HL-60 (cell line): ENCODE measurements at regions not wholly inside any gene's neighbourhood (a gene's known extent, or its start where the extent isn't known, plus 50 kb on each side); places are given as distances from the start of the nearest gene placed in this dataset.

Source experiments
- DNase-seq, 2 experiments: peaks; one replicate each; pipeline ENCODE4 v3.0.0-alpha.2; 2010 to 2020; ENCODE audit warnings: low read depth in 1 of 2, low spot score in 1 of 2
- H3K27ac ChIP-seq: fragments of 250-450 bp; sonication (Bioruptor Pico); replicated peaks from 2 replicates; pipeline ENCODE4 v1.5.1; 2020; ENCODE audit warnings: mild to moderate bottlenecking, moderate library complexity
- H3K27me3 ChIP-seq: fragments of 250-450 bp; sonication (Bioruptor Pico); 2 replicates; pipeline ENCODE4 v1.5.1; 2021; ENCODE audit warnings: mild to moderate bottlenecking, moderate library complexity; ENCODE audit not compliant: insufficient read depth, poor library complexity, severe bottlenecking
- H3K4me3 ChIP-seq: replicated peaks from 2 replicates; pipeline ENCODE4 v1.5.1; 2011; ENCODE audit warnings: mild to moderate bottlenecking, control low read depth, low read length; ENCODE audit not compliant: insufficient read depth
- CTCF ChIP-seq: IDR thresholded peaks from one replicate; pipeline ENCODE4 v1.5.1; 2011; ENCODE audit warnings: low read length, control low read depth, inconsistent platforms; ENCODE audit not compliant: insufficient read depth
- GABPA ChIP-seq: IDR thresholded peaks from 2 replicates; pipeline ENCODE4 v1.6.1; 2012; ENCODE audit warnings: low read depth
- POLR2AphosphoS5 ChIP-seq: IDR thresholded peaks from 2 replicates; pipeline ENCODE4 v1.6.1; 2012; ENCODE audit warnings: low read depth
- REST ChIP-seq: IDR thresholded peaks from 2 replicates; pipeline ENCODE4 v1.6.1; 2012; ENCODE audit warnings: low read depth; ENCODE audit not compliant: insufficient replicate concordance
- SPI1 ChIP-seq: IDR thresholded peaks from 2 replicates; pipeline ENCODE4 v1.6.1; 2012; ENCODE audit warnings: low read depth, mild to moderate bottlenecking, borderline replicate concordance

GRCh38 chr3:145282505-145282904 lies 878.5 kb downstream of the PLOD2 start:
- TF ChIP-seq SPI1 = no peak
- TF ChIP-seq GABPA = no peak
- no peak for TF ChIP-seq REST
- TF ChIP-seq POLR2AphosphoS5 = no peak
- TF ChIP-seq CTCF = no peak
- Histone ChIP-seq H3K27ac (no peak overlapping the region), H3K27me3 (no peaks in the 10 kb centered on the region), H3K4me3 (no peak overlapping the region)
- DNase-seq = no peak

- no peaks in the 10 kb centered on the region for H3K27me3 ChIP-seq
- TF ChIP-seq CTCF (no peak), SPI1 (no peak), REST (no peak), POLR2AphosphoS5 (no peak), GABPA (no peak)
- H3K4me3 ChIP-seq = no peak overlapping the region
- DNase-seq = no peak
- H3K27ac ChIP-seq = no peak overlapping the region
These were observed 874.0 kb downstream of the PLOD2 start for GRCh38 chr3:145286937-145287336.

GRCh38 chr3:145290010-145290409 lies 871.0 kb downstream of the PLOD2 start:
- H3K4me3 ChIP-seq = no peak overlapping the region
- H3K27ac ChIP-seq = no peak overlapping the region
- DNase-seq = no peak
- TF ChIP-seq SPI1 = no peak
- H3K27me3 ChIP-seq = no peaks in the 10 kb centered on the region

- Histone ChIP-seq H3K4me3 (no peak overlapping the region), H3K27ac (no peak overlapping the region), H3K27me3 (no peaks in the 10 kb centered on the region)
- DNase-seq = no peak
- TF ChIP-seq GABPA (no peak), SPI1 (no peak), REST (no peak), CTCF (no peak), POLR2AphosphoS5 (no peak)
These were observed 866.4 kb downstream of the PLOD2 start for GRCh38 chr3:145294572-145294971.
